ENCODE measurements at regions not wholly inside any gene's neighbourhood (a gene's known extent, or its start where the extent isn't known, plus 50 kb on each side); places are given as distances from the start of the nearest gene placed in this dataset.
"Not testable (repeated sequence)": the region's sequence is repeated elsewhere in the genome, so short reads cannot be mapped to it uniquely, and the experiment has no call there.

GRCh38 chr5:98364549-98364948 is 408.9 kb upstream of the RGMB start:
- no peak for DNase-seq
- in situ Hi-C loops (cut with HindIII; ENCODE audit: low pct_ligation_motif_present, low pct_unique_long_range_greater_than_20kb, low sequenced_read_pairs) = no loop called here

GRCh38 chr5:98365126-98365525 is 408.3 kb upstream of the RGMB start:
- in situ Hi-C loops (cut with HindIII; ENCODE audit: low pct_ligation_motif_present, low pct_unique_long_range_greater_than_20kb, low sequenced_read_pairs) = no loop called here

DNA sequence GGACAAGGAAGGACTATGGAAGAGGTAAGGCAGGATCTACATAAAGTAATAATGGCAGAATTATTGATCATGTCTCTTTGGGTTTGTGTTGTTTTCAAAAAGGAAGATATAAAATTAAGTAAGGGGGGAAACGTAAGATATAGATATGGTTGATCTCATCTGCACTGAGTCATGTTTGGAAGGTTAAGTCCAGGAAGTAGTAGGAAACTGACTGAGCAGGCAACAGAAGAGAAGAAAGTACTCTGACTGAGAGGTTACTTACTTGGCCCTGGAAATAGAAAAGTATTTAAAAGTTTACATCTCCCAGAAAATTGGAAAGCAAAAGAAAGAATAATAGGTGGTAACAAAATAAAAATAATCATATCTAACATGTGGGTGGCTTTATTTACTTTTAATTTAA is 405.3 kb upstream of the RGMB start:
- in situ Hi-C loops (cut with HindIII; ENCODE audit: low pct_ligation_motif_present, low pct_unique_long_range_greater_than_20kb, low sequenced_read_pairs) = no loop called here
- DNase-seq = no peak

More at GRCh38 chr5:98365126-98365525, 408.3 kb upstream of the RGMB start:
- DNase-seq = no peak

DNA sequence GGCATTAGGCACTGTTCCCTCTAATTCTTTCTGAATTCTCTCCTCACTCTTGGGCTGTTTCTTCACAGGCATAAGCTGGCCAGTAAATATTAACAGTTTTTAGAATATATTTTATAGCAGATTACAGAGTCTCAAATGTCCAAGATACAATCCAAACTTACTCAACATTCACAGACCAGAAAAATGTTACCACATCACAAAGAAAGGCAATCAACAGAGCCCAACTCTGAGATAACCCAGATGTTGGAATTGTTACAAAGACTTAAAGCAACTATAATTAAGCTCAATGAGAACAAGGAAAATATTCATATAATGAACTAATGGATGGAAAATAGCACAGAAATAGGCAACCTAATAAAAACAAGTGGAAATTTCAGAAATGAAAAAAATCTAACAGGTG is 401.1 kb upstream of the RGMB start:
- no peak for DNase-seq
- in situ Hi-C loops (cut with HindIII; ENCODE audit: low pct_ligation_motif_present, low pct_unique_long_range_greater_than_20kb, low sequenced_read_pairs) = no loop called here

DNA sequence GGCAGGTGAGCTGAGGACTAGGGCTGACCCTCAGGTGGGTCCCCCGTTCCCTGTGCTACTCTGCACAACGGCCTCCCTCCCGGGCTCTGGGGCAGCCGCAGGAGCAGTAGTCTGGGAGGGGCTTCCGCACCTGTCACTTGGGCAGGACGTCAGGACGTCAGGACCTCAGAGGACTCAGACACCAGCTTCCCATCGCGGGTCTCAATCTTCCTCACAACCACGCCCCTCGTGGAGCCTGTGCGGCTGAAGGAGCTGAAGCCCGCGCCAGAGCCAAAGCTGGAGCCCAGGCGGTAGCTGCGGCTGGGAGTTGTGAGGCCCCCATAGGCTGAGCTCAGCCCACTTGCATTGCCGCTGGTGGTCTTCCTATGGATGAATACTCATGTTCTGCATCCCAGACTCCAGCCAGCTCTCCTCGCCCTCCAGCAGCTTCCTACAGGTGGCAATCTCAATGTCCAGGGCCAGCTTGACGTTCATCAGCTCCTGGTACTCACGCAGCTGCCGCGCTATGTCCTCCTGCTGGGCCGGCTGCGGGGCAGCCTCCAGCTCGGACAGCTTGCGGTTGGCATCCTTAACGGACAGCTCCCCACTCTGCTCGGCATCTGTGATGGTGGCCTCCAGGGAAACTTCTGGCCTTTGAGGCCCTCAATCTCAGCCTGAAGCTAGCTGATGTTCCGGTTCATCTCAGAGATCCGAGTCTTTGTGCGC is 381.4 kb upstream of the RGMB start:
- no peak for DNase-seq
- in situ Hi-C loops (cut with HindIII; ENCODE audit: low pct_ligation_motif_present, low pct_unique_long_range_greater_than_20kb, low sequenced_read_pairs) = no loop called here

- DNase-seq; in situ Hi-C loops (cut with HindIII; ENCODE audit: low pct_ligation_motif_present, low pct_unique_long_range_greater_than_20kb, low sequenced_read_pairs): not testable (repeated sequence)
Measured at GRCh38 chr5:98393205-98393604, 380.3 kb upstream of the RGMB start.

DNA sequence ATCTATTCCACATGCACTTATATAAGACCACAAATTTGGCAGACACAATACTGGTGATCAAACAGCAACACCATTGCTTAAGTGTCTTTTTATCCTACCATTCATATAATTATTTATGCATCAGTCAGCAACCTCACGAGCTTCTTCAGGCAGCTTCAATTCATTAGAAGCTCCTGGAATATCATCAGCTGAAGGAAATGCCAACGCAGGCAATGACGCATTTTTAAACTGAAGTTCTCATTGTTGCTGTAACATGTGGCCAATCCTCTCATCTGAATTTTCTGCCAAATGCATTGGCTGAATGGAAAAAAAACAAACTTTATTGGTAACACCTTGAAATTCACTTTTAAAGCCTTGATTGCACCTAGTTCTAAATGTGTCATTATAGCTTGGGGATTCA is 376.4 kb upstream of the RGMB start:
- DNase-seq = no peak
- in situ Hi-C loops (cut with HindIII; ENCODE audit: low pct_ligation_motif_present, low pct_unique_long_range_greater_than_20kb, low sequenced_read_pairs) = no loop called here

DNA sequence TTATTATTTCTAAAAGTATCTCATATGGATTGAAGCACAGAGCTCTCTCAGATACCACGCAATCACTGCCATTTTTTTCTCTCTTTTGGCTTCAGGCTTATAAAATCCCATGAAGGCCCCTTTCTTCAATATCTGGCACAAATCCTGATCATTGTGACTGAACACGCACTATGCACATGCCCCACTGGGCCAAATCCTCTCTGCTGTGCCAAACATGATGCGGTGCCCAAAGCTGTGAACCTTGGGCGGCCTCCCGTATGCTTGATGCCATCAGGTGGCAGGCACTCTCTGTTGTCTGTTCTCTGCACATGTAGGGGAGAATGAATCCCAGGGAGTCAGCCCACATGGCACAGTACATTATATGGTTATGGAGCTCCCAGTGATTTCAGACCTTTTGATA is 375.0 kb upstream of the RGMB start:
- DNase-seq = no peak
- in situ Hi-C loops (cut with HindIII; ENCODE audit: low pct_ligation_motif_present, low pct_unique_long_range_greater_than_20kb, low sequenced_read_pairs) = no loop called here

DNA sequence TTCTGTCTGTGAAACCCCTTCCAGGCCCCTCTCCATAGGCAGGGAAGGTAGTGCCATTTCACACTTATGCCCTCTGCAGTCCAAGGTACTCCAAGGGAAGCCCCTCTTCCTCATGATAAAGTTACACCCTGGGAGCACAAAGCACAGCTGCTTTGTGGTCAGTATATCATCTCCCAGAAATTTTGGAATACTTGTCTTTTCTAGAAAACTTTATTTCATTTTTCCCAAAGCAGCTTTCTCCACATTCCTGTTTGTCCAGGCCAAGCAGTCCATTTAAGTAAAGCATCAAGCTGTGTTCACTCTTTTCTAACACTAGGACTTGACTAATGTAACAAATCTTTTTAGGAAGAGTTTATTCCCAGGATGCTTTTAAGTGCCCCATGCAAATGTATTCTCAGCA is 371.8 kb upstream of the RGMB start:
- DNase-seq = no peak
- in situ Hi-C loops (cut with HindIII; ENCODE audit: low pct_ligation_motif_present, low pct_unique_long_range_greater_than_20kb, low sequenced_read_pairs) = no loop called here

- in situ Hi-C loops (cut with HindIII; ENCODE audit: low pct_ligation_motif_present, low pct_unique_long_range_greater_than_20kb, low sequenced_read_pairs) = no loop called here
- DNase-seq = no peak
Measured at GRCh38 chr5:98402130-98402529, 371.3 kb upstream of the RGMB start.

- in situ Hi-C loops (cut with HindIII; ENCODE audit: low pct_ligation_motif_present, low pct_unique_long_range_greater_than_20kb, low sequenced_read_pairs) = no loop called here
- no peak for DNase-seq
Measured at GRCh38 chr5:98403131-98403530, 370.3 kb upstream of the RGMB start.

DNA sequence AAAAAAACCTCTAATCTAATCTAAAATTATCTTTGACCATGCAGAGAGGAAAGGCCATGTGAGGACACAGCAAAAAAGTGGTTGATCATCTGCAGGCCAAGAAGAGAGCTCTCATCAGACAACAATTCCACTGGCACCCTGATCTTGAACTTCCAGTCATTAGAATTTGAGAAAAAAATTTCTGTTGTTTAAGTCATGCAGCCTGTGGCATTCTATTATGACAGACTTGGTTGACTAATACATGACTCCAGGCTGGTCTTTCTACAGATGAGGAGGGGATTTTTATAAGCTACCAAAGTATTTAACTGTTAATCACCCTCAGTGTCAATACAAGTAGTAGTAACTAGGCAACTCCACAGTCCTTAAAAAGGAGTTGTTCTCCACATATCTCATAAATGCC is 358.5 kb upstream of the RGMB start:
- no peak for DNase-seq
- in situ Hi-C loops (cut with HindIII; ENCODE audit: low pct_ligation_motif_present, low pct_unique_long_range_greater_than_20kb, low sequenced_read_pairs) = no loop called here

DNA sequence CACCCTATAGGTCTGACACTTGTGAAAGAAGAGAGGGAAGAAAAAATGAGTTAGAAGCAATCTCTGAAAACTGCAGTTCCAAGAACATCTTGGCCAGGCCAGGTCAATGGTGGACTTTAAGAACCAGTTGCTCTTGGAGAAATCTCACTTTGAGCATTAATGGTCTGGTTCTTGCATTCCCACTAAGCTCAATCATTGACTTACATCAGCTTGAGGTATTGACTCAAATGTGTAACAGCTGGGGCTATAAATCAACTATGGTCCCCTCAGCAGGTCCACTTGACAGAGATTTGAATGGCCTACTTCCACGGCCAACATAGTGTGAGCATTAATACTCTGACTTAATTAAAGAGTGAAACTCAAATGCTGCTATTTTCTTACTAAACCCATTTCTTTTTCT is 357.8 kb upstream of the RGMB start:
- in situ Hi-C loops (cut with HindIII; ENCODE audit: low pct_ligation_motif_present, low pct_unique_long_range_greater_than_20kb, low sequenced_read_pairs) = no loop called here
- no peak for DNase-seq

DNA sequence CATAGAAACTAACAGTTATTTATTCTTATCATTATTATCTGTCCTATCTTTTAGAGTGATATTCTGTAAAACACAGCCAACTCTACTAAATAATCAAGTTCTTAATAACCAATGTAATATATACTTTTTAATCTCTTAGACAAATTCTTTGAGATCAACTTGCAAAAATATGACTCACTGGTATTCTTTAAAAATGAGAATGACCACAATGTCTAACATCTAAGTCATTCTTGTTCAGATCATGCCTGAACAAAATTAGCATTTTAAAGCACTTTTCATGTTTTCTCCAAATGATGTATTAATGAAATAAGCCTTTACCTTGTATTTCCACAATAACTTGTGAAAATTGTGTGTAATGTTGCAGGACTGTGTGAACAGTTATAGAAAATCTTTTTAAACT is 356.9 kb upstream of the RGMB start:
- no peak for DNase-seq
- in situ Hi-C loops (cut with HindIII; ENCODE audit: low pct_ligation_motif_present, low pct_unique_long_range_greater_than_20kb, low sequenced_read_pairs) = no loop called here

GRCh38 chr5:98419825-98420224 is 353.6 kb upstream of the RGMB start:
- in situ Hi-C loops (cut with HindIII; ENCODE audit: low pct_ligation_motif_present, low pct_unique_long_range_greater_than_20kb, low sequenced_read_pairs) = no loop called here
- no peak for DNase-seq

DNA sequence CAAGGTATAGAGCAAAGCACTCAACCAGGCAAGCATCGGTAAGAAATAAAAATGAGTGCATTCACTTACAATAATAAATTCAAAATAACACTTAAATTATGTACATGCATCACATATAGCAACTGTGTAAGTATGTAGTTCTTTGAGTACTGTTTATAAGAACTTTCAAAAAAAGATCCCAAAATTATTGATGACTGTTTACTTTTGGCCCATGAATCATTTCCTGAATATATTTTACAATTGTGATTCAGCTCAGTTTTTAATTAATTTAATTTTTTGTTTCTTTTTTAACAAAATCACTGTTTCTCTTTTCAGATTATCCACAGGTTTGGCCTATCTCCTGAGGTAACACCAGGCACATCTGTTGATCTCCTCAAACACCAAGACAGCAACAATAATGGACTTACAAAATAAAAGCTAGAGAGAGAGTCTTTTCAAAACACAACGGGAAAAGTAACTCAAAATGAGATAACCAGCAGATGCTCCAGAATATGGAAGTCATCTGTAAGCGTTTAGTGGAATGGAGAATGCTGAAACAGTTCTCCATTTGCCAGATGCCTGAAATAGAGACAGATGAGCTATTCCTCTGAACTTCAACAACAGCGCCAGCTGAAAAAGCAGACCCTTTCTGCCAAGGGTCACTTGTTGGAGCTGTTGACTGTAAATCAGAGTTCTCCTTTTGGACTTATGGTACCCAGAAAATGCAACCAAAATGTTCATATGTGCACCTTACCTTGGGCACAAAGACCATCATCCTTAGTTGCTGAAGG is 348.6 kb upstream of the RGMB start:
- no peak for DNase-seq
- in situ Hi-C loops (cut with HindIII; ENCODE audit: low pct_ligation_motif_present, low pct_unique_long_range_greater_than_20kb, low sequenced_read_pairs) = no loop called here

DNA sequence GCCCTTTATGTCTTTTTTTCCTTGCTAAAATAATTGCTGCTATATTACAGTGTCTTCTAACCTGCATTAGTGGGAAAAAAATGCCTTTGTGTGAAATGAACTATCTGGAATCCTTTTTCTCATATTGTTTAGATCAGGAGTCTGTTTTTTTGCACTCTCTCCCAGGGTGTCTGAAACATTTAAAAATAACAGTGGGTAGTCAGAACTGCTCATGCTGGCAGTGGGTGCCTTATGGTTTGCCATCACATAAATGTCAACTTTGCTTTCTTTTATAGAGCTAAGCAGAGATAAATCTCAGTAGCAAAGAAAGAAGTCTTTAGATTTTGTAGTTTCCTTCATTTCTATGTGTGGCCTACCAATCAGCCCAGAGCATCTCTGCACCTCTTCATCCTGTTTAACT is 347.8 kb upstream of the RGMB start:
- in situ Hi-C loops (cut with HindIII; ENCODE audit: low pct_ligation_motif_present, low pct_unique_long_range_greater_than_20kb, low sequenced_read_pairs) = no loop called here
- DNase-seq = no peak

- DNase-seq = no peak
- in situ Hi-C loops (cut with HindIII; ENCODE audit: low pct_ligation_motif_present, low pct_unique_long_range_greater_than_20kb, low sequenced_read_pairs) = no loop called here
Measured at GRCh38 chr5:98428806-98429205, 344.7 kb upstream of the RGMB start.

- in situ Hi-C loops (cut with HindIII; ENCODE audit: low pct_ligation_motif_present, low pct_unique_long_range_greater_than_20kb, low sequenced_read_pairs) = no loop called here
- DNase-seq = no peak
Measured at GRCh38 chr5:98432378-98432777, 341.1 kb upstream of the RGMB start.

GRCh38 chr5:98433022-98433421 is 340.4 kb upstream of the RGMB start:
- DNase-seq = no peak
- in situ Hi-C loops (cut with HindIII; ENCODE audit: low pct_ligation_motif_present, low pct_unique_long_range_greater_than_20kb, low sequenced_read_pairs) = no loop called here
